ENCODE measurements at regions not wholly inside any gene's neighbourhood (a gene's known extent, or its start where the extent isn't known, plus 50 kb on each side); places are given as distances from the start of the nearest gene placed in this dataset.

GRCh38 chr2:195606179-195606578 lies 50.8 kb upstream of the SLC39A10 start:
- no peaks in the 10 kb centered on the region for H3K36me3 ChIP-seq
- H3K9me3 ChIP-seq (replicated peaks): no peaks in the 10 kb centered on the region
- H3K27ac ChIP-seq: no peak overlapping the region
- no peak overlapping the region for H3K4me3 ChIP-seq
- H3K4me1 ChIP-seq (replicated peaks): no peaks in the 10 kb centered on the region
- no peak for DNase-seq (ENCODE audit: low read depth in 1 of 2, low spot score in 2 of 2)
- H3K27me3 ChIP-seq (replicated peaks): no peaks in the 10 kb centered on the region

GRCh38 chr2:195604706-195605105 lies 52.3 kb upstream of the SLC39A10 start:
- no peak overlapping the region for H3K27ac ChIP-seq
- H3K4me1 ChIP-seq (replicated peaks): no peaks in the 10 kb centered on the region
- H3K9me3 ChIP-seq (replicated peaks): no peaks in the 10 kb centered on the region; the same call in 1 of the 2 replicates
- H3K27me3 ChIP-seq (replicated peaks): no peaks in the 10 kb centered on the region
- no peaks in the 10 kb centered on the region for H3K36me3 ChIP-seq
- no peak overlapping the region for H3K4me3 ChIP-seq
- DNase-seq (ENCODE audit: low read depth in 1 of 2, low spot score in 2 of 2): no peak

- no peaks in the 10 kb centered on the region for H3K36me3 ChIP-seq
- no peak for DNase-seq (ENCODE audit: low read depth in 1 of 2, low spot score in 2 of 2)
- H3K9me3 ChIP-seq (replicated peaks): no peaks in the 10 kb centered on the region; the same call in 1 of the 2 replicates
- H3K27me3 ChIP-seq (replicated peaks): no peaks in the 10 kb centered on the region
- no peak overlapping the region for H3K4me3 ChIP-seq
- H3K4me1 ChIP-seq (replicated peaks): no peaks in the 10 kb centered on the region
- no peak overlapping the region for H3K27ac ChIP-seq
Observed at GRCh38 chr2:195603998-195604397, 53.0 kb upstream of the SLC39A10 start.

- no peaks in the 10 kb centered on the region for H3K4me1 ChIP-seq (replicated peaks)
- no peaks in the 10 kb centered on the region; the same call in 1 of the 2 replicates for H3K9me3 ChIP-seq (replicated peaks)
- no peak overlapping the region for H3K27ac ChIP-seq
- H3K4me3 ChIP-seq: no peak overlapping the region
- no peaks in the 10 kb centered on the region for H3K36me3 ChIP-seq
- no peak for DNase-seq (ENCODE audit: low read depth in 1 of 2, low spot score in 2 of 2)
- no peaks in the 10 kb centered on the region for H3K27me3 ChIP-seq (replicated peaks)
Observed at GRCh38 chr2:195603408-195603807, 53.6 kb upstream of the SLC39A10 start.

- H3K9me3 ChIP-seq (replicated peaks): no peaks in the 10 kb centered on the region; the same call in 1 of the 2 replicates
- DNase-seq (ENCODE audit: low read depth in 1 of 2, low spot score in 2 of 2): no peak
- no peak overlapping the region for H3K27ac ChIP-seq
- H3K4me1 ChIP-seq (replicated peaks): no peaks in the 10 kb centered on the region
- no peaks in the 10 kb centered on the region for H3K27me3 ChIP-seq (replicated peaks)
- H3K4me3 ChIP-seq: no peak overlapping the region
- H3K36me3 ChIP-seq: no peaks in the 10 kb centered on the region
Observed at GRCh38 chr2:195602687-195603086, 54.3 kb upstream of the SLC39A10 start.

- H3K36me3 ChIP-seq: no peaks in the 10 kb centered on the region
- no peak for DNase-seq (ENCODE audit: low read depth in 1 of 2, low spot score in 2 of 2)
- H3K4me1 ChIP-seq (replicated peaks): no peaks in the 10 kb centered on the region
- H3K9me3 ChIP-seq (replicated peaks): no peaks in the 10 kb centered on the region; the same call in 1 of the 2 replicates
- no peak overlapping the region for H3K4me3 ChIP-seq
- H3K27ac ChIP-seq: no peak overlapping the region
- H3K27me3 ChIP-seq (replicated peaks): no peaks in the 10 kb centered on the region
Observed at GRCh38 chr2:195601361-195601760, 55.7 kb upstream of the SLC39A10 start.

GRCh38 chr2:195600778-195601177 lies 56.2 kb upstream of the SLC39A10 start:
- H3K4me3 ChIP-seq: no peak overlapping the region
- H3K27ac ChIP-seq: no peak overlapping the region
- DNase-seq (ENCODE audit: low read depth in 1 of 2, low spot score in 2 of 2): no peak
- no peaks in the 10 kb centered on the region for H3K27me3 ChIP-seq (replicated peaks)
- H3K36me3 ChIP-seq: no peaks in the 10 kb centered on the region
- H3K4me1 ChIP-seq (replicated peaks): no peaks in the 10 kb centered on the region
- H3K9me3 ChIP-seq (replicated peaks): no peaks in the 10 kb centered on the region; the same call in 1 of the 2 replicates

- H3K4me1 ChIP-seq (replicated peaks): 0 out of 2 replicates have a peak, but pooled peaks cover 3% of the 10 kb centered on the region
- no peaks in the 10 kb centered on the region for H3K36me3 ChIP-seq
- no peak overlapping the region for H3K27ac ChIP-seq
- H3K4me3 ChIP-seq: no peak overlapping the region
- H3K27me3 ChIP-seq (replicated peaks): no peaks in the 10 kb centered on the region
- no peak for DNase-seq (ENCODE audit: low read depth in 1 of 2, low spot score in 2 of 2)
- no peaks in the 10 kb centered on the region; the same call in 1 of the 2 replicates for H3K9me3 ChIP-seq (replicated peaks)
Observed at GRCh38 chr2:195596840-195597239, 60.2 kb upstream of the SLC39A10 start.

GRCh38 chr2:195595825-195596224 lies 61.2 kb upstream of the SLC39A10 start:
- H3K36me3 ChIP-seq: no peaks in the 10 kb centered on the region
- no peak overlapping the region for H3K4me3 ChIP-seq
- no peak overlapping the region for H3K27ac ChIP-seq
- DNase-seq (ENCODE audit: low read depth in 1 of 2, low spot score in 2 of 2): no peak
- no peaks in the 10 kb centered on the region for H3K27me3 ChIP-seq (replicated peaks)
- H3K4me1 ChIP-seq (replicated peaks): 0 out of 2 replicates have a peak, but pooled peaks cover 3% of the 10 kb centered on the region
- no peaks in the 10 kb centered on the region; the same call in 1 of the 2 replicates for H3K9me3 ChIP-seq (replicated peaks)

- Histone ChIP-seq H3K9me3 (replicated peaks) (no peaks in the 10 kb centered on the region; the same call in 1 of the 2 replicates), H3K4me1 (replicated peaks) (0 out of 2 replicates have a peak, but pooled peaks cover 3% of the 10 kb centered on the region), H3K36me3 (no peaks in the 10 kb centered on the region), H3K4me3 (no peak overlapping the region), H3K27ac (no peak overlapping the region), H3K27me3 (replicated peaks) (no peaks in the 10 kb centered on the region)
- DNase-seq (ENCODE audit: low read depth in 1 of 2, low spot score in 2 of 2): no peak
Observed at GRCh38 chr2:195594919-195595694, 61.9 kb upstream of the SLC39A10 start.

GRCh38 chr2:195594248-195594647 lies 62.8 kb upstream of the SLC39A10 start:
- Histone ChIP-seq H3K4me1 (replicated peaks) (0 out of 2 replicates have a peak, but pooled peaks cover 3% of the 10 kb centered on the region), H3K36me3 (no peaks in the 10 kb centered on the region), H3K27ac (no peak overlapping the region), H3K27me3 (replicated peaks) (no peaks in the 10 kb centered on the region), H3K9me3 (replicated peaks) (no peaks in the 10 kb centered on the region), H3K4me3 (no peak overlapping the region)
- no peak for DNase-seq (ENCODE audit: low read depth in 1 of 2, low spot score in 2 of 2)

- Histone ChIP-seq H3K4me1 (replicated peaks) (0 out of 2 replicates have a peak, but pooled peaks cover 3% of the 10 kb centered on the region), H3K4me3 (no peak overlapping the region), H3K9me3 (replicated peaks) (no peaks in the 10 kb centered on the region), H3K27me3 (replicated peaks) (no peaks in the 10 kb centered on the region), H3K27ac (no peak overlapping the region), H3K36me3 (no peaks in the 10 kb centered on the region)
- DNase-seq (ENCODE audit: low read depth in 1 of 2, low spot score in 2 of 2): no peak
Observed at GRCh38 chr2:195592105-195592504, 64.9 kb upstream of the SLC39A10 start.

GRCh38 chr2:195590861-195591205 lies 66.2 kb upstream of the SLC39A10 start:
- DNase-seq (ENCODE audit: low read depth in 1 of 2, low spot score in 2 of 2): no peak
- Histone ChIP-seq H3K27ac (no peak overlapping the region), H3K4me1 (replicated peaks) (0 out of 2 replicates have a peak, but pooled peaks cover 3% of the 10 kb centered on the region), H3K9me3 (replicated peaks) (no peaks in the 10 kb centered on the region), H3K4me3 (no peak overlapping the region), H3K27me3 (replicated peaks) (no peaks in the 10 kb centered on the region), H3K36me3 (no peaks in the 10 kb centered on the region)

- Histone ChIP-seq H3K9me3 (replicated peaks) (no peaks in the 10 kb centered on the region), H3K36me3 (no peaks in the 10 kb centered on the region), H3K27me3 (replicated peaks) (no peaks in the 10 kb centered on the region), H3K4me1 (replicated peaks) (0 out of 2 replicates have a peak, but pooled peaks cover 3% of the 10 kb centered on the region), H3K4me3 (no peak overlapping the region), H3K27ac (no peak overlapping the region)
- DNase-seq (ENCODE audit: low read depth in 1 of 2, low spot score in 2 of 2): no peak
Observed at GRCh38 chr2:195590199-195590860, 66.7 kb upstream of the SLC39A10 start.

All from SJSA1 (cell line).